ENCODE measurements at regions not wholly inside any gene's neighbourhood (a gene's known extent, or its start where the extent isn't known, plus 50 kb on each side); places are given as distances from the start of the nearest gene placed in this dataset.
"Not testable (repeated sequence)": the region's sequence is repeated elsewhere in the genome, so short reads cannot be mapped to it uniquely, and the experiment has no call there.

DNA sequence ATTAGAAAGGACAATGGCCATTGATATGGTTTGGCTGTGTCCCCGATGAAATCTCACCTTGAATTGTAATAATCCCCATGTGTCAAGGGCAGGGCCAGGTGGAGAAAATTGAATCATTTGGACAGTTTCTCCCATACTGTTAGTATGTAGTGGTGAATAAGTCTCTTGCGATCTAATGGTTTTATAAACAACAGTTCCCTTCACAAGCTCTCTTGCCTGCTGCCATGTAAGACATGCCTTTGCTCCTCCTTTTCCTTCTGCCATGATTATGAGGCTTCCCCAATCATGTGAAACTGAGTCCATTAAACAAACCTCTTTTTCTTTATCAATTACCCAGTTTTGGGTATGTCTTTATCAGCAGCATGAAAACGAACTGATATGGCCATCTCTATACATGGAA, 302.7 kb downstream of the SFMBT2 start:
- no peak for DNase-seq

DNA sequence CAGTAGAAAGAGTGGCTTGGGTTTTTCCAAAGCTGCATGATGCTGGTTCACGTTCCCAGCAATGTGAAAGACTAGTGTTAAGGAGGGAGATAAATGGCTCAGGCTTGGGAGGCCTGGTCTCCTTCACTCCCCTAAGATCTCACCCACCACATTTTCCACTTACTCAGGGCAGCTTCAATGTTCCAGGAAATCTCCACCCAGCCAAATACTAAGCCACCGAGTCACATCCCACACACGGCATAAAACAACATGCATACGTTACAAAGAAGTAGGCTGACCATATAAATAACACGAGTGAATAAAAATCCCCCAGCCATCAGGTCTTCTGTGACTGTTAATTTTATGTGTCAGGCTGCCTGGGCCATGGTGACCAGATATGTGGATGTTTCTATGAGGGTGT, 303.5 kb downstream of the SFMBT2 start:
- DNase-seq = no peak

DNA sequence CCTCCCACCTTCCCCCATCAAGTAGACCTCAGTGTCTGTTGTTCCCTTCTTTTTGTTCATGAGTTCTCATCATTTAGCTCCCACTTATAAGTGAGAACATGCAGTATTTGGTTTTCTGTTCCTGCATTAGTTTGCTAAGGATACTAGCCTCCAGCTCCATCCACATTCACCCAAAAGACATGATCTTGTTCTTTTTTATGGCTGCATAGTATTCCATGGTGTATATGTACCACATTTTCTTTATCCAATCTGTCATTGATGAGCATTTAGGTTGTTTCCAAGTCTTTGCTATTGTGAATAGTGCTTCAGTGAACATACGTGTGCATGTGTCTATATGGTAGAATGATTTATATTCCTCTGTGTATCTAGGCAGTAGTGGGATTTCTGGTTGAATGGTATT, 306.5 kb downstream of the SFMBT2 start:
- DNase-seq = not testable (repeated sequence)

DNA sequence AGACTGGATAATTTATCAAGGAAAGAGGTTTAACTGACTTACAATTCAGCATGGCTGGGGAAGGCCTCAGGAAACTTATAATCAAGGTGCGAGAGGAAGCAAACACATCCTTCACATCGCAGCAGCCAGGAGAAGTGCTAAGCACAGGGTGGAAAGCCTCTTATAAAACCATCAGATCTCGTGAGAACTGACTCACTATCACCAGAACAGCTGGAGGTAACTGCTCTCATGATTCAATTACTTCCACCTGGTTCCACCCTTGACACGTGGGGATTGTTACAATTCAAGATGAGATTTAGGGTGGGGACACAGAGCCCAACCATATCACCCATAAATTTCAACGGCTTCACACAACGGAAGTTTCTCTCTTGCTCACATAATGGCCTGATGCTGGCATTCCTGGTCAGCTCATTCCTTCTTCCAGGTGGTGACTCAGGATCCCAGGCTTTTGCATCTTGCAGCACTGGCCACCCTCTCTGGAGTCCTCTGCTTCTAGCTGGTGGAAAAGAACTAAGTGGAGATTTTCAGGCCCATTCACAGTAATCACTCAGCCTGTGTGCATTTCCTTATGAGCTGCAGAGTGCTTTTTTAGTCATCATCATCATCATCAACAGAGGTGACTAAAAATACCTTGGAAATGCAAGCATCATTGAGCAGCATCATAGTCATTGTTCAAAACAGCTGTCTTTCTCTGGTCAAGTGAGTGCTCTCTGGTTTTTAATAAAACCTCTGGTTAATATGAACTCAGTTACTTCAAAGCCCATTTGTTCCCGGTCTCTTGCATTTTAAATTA, 308.1 kb downstream of the SFMBT2 start:
- no peak for DNase-seq

DNA sequence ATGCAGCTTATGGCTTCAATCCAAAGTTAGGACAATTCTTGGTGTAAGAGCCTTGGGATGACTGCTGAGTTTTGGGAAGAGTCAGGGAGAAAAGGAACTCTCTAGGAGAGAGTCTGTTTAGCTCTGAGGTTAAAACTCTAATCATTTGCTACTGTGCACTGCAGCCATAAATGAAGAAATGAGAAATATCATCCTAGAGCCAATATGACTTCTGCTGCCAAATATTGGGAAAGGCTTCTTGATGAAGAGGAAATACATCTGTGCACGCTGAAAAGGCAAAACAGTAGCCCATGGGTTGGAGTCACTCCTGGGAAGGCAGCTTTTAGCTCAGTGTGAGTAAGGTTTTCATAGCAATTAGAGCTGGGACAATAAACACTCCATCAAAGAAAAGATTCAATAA, 308.8 kb downstream of the SFMBT2 start:
- no peak for DNase-seq

DNA sequence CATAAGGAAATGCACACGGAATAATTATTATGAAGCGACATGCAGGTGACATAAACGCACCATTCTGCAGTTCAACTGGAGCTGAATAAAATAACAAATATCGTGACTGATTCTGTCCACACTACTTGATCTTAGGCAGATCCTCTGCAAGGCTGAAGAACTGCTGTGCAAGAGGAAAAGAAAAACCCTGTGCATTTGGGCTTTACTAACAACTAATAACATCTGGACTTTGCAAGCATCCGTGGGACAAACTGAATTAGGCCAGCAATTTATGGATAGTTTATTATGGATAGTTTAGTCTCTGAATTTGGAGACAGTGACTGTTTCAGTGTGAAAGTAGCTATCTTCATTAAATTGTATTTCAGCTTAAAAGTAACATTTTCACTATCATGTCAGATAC, 309.4 kb downstream of the SFMBT2 start:
- DNase-seq = no peak

DNA sequence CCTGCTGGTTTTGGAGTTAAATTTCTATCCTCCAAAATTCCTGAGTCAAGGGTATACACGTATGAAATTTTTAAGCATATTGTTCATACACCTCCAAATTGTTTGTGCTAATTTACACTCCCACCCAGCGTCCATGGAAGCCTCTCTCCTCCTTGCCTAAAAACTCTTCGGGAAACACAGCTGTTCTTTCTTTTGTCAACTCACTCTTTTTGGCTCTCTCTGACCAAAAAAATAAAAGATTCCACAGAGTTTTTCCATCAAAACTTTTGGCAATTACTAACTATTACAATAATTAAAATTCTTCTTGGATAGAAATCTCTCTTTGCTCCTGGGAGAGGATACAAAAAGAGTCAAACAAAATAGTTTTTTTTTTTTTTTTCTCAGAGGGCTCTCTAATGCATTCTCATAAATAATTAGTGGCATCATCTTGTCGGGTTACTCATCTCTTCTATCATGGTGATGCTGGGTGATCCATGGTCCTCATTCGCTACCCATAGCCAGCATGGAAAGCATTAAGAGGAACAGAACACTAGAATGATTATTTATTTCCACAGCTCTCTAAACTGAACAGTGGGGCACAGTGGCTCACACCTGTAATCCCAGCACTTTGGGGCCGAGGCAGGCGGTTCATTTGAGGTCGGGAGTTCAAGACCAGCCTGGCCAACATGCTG, 310.7 kb downstream of the SFMBT2 start:
- DNase-seq = no peak

DNA sequence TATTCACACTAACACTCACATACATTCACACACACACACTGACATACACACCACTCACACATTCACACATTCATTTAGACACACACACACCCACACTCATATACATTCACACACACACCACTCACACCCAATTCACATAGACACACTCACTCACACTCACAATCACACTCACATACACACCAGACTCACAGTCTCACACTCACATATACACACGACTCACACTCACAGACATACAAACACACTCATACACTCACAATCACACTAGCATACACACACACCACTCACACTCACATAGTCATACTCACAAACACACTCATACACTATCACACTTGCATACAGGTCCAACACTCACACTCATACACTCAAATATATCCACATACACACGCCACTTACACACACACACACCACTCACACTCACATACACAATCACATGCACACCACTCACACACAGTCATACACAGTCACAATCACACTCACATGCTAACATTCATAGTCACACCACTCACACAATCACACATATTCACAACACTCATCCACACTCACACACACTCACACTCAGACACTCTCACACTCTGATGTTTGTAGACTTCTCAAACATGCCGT, 312.6 kb downstream of the SFMBT2 start:
- DNase-seq = no peak

DNA sequence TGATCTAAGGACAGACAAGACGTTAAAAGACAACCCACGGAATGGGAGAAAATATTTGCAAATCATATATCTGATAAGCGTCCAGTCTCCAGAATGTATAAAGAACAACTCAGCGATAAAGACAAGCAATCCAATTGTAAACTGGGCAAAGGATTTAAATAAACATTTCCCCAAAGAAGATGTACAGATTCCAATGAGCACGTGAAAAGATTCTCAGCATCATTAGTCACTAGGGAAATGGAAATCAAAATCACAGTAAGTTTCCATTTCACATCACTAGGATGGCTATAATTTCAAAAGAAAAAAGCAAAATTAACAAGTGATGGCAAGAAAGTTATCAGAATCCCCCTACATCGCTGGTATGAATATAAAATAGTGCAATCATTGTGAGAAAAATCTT, 316.1 kb downstream of the SFMBT2 start:
- DNase-seq = no peak

DNA sequence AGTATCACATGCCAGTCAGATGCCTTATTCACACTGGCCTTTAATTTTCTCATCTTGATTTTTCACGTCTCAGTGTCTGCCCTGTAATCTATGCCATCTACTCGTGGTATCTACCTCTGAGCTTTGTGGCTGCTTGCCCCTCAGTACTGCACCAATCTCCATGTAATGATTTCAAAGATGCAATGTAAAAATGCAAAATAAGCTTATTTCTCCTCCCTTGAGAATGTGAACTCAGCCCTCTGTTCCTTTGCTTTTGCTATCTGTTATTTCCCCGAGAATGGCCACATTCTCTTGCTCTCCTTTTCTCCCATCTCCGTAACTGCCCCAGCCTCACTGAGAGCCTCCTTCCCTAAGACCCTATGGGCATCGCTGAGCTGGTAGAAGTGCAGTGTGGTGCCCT, 317.5 kb downstream of the SFMBT2 start:
- DNase-seq = no peak

DNA sequence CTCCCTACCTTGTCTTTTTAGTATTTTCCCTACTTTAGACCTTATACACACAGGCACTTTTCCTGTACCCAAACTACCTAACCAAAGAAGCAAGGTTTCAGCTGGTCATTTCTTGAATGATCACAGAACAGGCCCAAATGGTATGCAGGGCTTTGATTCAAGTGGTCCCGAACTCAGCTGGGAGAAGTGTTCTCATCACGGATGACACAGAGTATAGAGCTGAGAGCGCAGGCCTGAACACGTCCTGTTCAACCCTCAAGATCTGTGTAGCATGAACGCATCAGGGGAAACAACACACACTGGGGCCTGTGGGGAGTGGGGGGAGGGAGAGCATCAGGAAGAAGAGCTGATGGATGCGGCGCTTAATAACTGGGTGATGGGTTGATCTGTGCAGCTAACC, 318.2 kb downstream of the SFMBT2 start:
- no peak for DNase-seq

DNA sequence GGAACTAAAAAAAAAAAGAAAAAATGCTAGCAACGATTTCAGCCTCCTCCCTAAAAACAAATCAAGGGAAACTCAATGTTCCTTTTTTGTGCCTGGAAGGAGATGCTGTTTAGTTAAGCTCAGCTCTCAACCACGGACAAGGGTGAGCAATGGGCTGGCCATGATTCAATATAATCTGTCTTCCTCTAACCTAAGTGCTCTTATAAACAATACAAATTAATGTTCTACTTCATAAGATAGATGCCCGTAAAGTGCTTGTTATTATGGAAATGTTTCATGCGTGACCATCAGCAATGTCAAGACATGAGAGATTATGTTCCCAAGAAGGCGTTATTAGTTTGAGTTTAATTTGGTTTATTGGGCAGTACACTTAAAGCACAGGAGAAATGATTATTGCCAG, 320.3 kb downstream of the SFMBT2 start:
- DNase-seq = no peak

DNA sequence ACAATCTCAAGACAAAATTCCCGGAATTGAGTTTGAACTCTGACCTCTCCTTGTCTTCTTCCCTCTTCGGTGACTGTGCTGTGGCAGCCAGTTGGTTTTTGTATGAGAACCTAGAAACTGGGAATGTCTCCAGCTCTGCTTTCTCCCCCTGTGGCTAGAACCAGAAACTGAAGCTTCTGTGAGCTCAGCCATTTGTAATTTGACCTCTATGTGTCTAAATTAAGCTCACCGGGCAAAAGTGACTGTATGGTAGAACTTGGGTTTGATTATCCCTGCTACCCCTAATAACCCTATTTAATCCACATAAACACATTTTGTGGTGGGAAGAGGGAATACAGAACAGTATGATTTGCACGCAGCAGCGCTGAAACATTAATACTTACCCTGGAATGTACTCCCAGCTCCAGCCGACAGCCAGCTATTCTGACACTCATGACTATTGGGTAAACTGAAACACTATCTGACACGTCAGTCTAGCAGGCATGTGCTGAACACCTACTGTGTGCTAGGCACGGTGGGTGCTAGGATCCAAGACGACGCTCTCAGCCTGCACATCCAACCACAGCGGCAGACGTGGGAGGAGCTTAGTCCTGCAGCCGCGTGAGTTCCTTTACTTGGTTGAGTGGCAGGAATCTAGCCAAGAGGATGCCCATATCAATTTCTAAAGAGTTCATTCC, 324.8 kb downstream of the SFMBT2 start:
- DNase-seq = no peak

DNA sequence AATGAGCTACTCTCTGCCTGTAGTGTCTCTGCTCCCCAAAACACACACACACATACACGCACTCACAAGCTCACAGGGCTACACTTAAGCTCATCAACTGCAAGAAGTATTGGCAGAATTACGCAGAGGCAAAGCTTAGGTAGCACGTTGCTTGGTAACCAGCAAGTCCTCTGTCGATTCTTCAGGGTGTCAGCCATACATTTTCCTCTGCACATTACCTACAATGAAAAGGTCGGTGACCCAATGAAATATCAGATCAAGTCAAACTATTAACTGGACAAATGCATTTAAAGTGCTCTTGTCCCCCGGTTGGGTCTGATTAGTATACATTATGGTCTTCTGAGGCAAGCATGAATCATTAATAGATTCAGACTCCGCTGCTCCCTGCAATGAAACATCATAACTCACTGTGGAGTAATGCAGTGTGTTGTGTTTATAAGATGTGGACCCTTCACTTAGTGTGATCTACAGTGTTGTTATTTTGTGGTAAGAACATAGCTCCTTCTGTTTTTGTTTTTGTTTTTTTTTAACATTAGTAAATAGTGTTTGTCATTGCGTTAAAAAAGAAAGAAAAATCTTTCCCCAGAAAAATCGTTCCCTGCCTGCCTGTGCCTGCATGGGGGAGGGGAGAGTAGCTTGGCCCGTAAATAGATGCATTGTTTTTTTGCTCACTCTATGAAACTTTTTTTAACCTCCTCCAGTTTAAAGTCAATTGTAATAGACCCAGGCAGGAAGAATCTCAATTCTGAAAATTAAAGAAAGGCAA, 325.5 kb downstream of the SFMBT2 start:
- no peak for DNase-seq

DNA sequence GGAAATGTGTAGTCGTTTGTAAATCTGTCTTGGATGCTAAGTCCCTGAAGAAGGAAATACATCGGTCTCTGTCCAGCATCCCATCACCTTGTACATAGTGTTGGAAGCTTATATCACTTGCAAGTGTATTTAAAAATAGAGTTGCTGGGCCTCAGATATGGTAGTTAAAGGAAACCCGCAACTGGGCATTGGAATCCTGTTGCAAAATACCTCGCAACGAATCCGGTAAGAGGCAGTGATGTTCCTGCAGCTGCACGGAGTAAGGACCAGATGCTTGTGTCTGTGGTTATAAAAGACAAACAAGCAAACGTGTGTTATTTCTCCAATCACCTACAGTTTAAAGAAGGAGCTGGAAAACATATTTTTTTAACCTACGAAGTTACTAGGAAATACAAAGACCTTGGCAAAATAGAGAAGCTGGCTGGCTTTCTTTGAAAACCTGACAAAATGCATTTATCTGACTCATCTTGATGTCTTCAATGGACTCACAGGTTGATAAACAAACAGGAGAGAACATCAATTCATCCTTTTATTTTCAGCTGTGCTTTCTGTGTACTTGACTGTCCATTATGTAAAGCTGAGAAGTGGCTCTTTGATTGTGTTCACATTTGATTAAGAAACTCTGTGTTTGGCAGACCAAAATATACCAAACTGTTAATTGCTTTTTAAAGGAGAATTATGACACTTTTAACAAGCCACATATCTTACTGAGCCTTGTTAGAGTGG, 326.4 kb downstream of the SFMBT2 start:
- DNase-seq = no peak

DNA sequence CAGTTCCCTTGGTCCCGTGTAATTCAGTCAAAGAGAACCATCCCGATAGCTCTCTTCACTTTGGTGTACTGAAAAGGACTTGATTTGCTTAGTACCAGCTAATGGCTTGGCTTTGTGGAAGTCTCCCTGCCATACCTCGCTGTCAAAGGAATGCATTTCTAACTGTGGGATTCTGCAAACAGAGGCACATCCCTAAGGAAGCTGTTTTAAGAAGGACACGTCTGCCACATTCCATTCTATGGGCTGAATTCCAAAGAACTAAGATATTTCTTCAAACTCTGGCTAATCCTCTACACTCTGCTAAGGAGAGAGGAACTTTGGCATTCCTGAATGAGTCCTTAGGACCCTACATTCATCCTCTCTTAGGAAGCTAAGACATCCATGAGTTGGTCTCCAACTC, 327.9 kb downstream of the SFMBT2 start:
- DNase-seq = no peak

DNA sequence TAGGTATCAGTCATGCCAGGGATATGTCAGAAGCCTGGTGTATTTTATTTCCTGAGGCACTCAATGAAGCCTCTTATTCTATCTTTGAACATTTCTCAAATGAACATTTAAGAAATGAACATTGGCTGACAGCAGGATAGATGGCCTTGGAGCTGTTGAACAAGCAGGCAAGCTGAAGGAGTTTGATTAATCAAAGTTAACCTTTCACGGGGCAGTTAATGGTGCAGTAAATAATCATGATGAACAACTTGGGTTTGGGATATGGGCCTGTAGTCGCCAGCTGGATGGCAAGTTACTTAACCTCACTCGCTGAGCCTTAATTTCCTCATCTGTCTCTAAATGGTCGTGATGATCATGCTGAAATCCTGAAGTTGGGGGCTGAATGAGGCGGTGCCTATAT, 333.0 kb downstream of the SFMBT2 start:
- DNase-seq = no peak

DNA sequence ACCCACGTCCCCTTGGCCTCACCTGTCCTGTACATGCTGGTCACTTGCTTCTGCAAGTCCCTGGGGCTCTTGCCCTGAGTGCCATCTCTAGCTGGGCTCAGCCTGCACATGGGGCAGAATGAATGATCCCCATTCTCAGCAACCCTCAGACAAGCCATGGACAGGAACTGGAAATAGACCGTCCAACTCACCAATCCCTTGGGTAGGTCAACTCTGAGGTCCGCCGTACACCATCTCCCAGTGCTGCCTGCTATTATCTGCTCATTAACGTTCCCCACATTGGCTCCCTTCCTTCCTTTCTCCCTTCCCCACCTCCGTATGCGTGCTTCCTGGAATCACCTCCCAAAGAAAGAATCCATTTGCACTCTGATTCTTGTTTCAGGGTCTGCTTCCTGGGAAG, 335.0 kb downstream of the SFMBT2 start:
- no peak for DNase-seq

DNA sequence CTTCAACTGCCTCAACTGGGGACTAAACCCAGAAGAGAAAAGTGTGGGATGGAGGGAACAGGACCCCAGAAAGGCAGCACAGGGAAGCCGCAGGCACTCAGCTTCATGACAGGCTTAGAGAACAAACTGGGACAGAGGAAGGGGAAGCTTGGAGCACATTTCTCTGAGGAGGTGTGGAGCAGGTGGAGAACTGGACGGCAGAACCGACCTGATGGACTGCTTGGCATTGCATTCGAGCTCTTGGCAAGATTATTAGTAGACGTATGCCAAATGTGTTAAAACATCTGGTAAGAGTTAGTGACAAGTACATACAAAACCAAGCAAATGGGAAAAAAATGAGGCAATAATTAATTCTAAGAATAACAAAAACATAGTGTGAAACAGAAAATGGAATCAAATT, 335.7 kb downstream of the SFMBT2 start:
- no peak for DNase-seq

DNA sequence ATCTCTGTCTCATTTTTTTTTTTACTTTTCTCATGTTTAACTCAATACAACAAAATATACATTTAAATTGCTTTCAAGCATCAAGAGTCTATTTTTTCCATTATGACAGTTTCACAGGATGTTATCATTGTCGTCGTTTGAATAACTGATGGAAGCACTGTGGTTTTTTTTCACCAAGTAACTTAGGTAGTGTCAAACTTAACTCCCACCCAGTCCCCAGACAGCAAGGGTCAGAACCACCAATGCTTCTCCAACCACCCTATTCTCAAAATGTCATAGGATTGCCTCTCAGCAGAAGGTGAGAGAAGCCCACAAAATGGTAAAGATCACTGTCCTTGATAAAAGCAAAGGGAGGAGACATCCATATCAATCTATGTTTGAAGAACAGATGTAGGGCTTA, 339.4 kb downstream of the SFMBT2 start:
- DNase-seq = no peak

DNA sequence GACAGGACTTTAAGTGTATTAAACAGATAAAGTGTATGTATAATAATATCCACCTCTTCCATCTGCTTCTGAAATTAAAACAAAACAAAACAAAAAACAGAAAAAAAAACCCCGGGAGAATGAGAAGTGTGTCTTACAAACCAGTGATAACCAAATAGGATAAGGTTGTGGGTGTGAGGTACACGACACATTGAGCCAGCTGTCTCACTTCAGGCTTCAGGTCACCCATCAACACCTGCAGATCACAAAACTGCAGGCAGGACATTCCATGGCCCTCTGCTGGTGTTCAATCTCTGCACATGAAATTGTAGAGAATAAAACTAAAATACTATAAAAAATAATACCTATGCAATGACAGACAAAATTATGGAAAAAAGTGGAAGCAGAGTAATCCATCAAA, 339.9 kb downstream of the SFMBT2 start:
- DNase-seq = no peak

DNA sequence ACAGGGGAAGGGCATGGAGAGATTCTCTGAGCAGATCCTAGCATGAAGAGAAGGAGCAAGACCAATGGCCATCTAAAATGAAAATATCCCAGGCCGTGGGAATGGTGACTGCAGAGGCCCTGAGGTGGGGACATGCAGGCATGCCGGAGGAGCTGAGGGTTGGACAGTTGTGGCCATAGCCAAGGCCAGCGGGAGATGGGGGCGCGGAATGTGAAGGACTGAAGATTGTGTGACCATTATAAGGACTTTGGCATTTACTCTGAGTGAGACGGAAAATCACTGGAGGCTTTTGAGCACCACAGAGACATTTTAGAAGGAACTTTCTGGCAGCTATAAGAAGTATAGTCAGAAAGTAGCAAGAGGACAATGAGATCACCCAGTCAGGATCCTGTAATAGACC, 341.1 kb downstream of the SFMBT2 start:
- no peak for DNase-seq

All from activated T-cell treated with anti-CD3 and anti-CD28 coated beads, Interleukin-2, amount 50 U/mL, for 1 hour (primary cell).